GM23248 (cell line): ENCODE measurements at regions not wholly inside any gene's neighbourhood (a gene's known extent, or its start where the extent isn't known, plus 50 kb on each side); places are given as distances from the start of the nearest gene placed in this dataset.

Source experiments
- EZH2 ChIP-seq: fragments of 200-600 bp; sonication (generic); IDR thresholded peaks from 2 replicates; pipeline ENCODE4 v1.6.1; 2018; ENCODE audit warnings: antibody characterized with exemption, mild to moderate bottlenecking; ENCODE audit not compliant: insufficient read depth, poor library complexity, severe bottlenecking
- EZH2phosphoT487 ChIP-seq: fragments of 200-600 bp; sonication (generic); IDR thresholded peaks from 2 replicates; pipeline ENCODE4 v1.6.1; 2018; ENCODE audit warnings: antibody characterized with exemption, moderate library complexity, mild to moderate bottlenecking, low read depth; ENCODE audit not compliant: insufficient read depth

DNA sequence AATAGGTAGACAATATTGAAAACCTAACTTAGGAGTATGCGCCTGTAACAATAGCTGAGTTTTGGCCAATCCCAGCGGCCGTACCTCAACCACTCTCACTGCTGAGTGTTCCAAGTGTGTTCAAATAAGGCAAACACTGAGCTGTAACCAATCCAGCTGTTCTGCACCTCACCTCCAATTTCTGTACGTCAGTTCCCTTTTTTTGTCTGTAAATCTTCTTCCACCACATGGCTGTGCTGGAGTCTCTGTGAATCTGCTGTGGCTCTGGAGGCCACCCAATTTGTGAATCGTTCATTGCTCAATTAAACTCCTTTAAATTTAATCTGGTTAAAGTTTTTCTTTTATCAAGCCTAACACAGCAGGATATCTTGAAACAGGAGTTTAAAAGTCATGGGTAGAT, 116.3 kb downstream of the SLC28A3 start:
- no peak for TF ChIP-seq EZH2
- TF ChIP-seq EZH2phosphoT487 = no peak
